Heart left ventricle (tissue), 13 donors: ENCODE measurements at regions not wholly inside any gene's neighbourhood (a gene's known extent, or its start where the extent isn't known, plus 50 kb on each side); places are given as distances from the start of the nearest gene placed in this dataset.

Experiments
- POLR2A ChIP-seq, 2 donors: fragments of 450-650 bp; IDR thresholded peaks; one replicate each; pipeline ENCODE4 v1.6.1; 2017; ENCODE audit warnings: antibody characterized with exemption in 2 of 2, mild to moderate bottlenecking in 2 of 2, moderate library complexity in 2 of 2
- TF ChIP-seq, protein P1 (sequence below), 12 donors: fragments of 200-600 bp; sonication (generic) in 4 of 12; IDR thresholded peaks; one replicate each; pipeline versions ENCODE4 v1.5.0 to v1.8.0; 2018 to 2022; ENCODE audit warnings: antibody characterized with exemption in 12 of 12, mild to moderate bottlenecking in 5 of 12
- donor health status: ischemic (EF 13 %, LVEDD 7.1; RV severe dilation, severe dysfunction).
- donor health status: DM: no; HTN: yes; CAD: no.
- donor health status: DM: no; HTN: no; CAD: no.
- donor health status: ischemic (EF 25% LVEDD 6.9; RV normal size, moderate dysfunction).
- donor health status: ischemic (EF 25% LVEDD 5.7; RV mildly dilated, moderate dysfunction).
- donor health status: ischemic (EF 35%, LVEDD 5.7; RV mildly dilated, moderate dysfunction).
- donor health status: nonischemic (EF 11% LVEDD 7.7; RV severe dilation, severe dysfunction).
- donor health status: DM: yes; HTN: yes; CAD: no.
- donor health status: PGD.
- donor health status: ischemic (EF 29% LVEDD 5.4; RV normal size, mild dysfunction).
- donor health status: nonischemic (EF 23%, LVEDD 6.1; RV moderate dilation, normal function).

DNA sequence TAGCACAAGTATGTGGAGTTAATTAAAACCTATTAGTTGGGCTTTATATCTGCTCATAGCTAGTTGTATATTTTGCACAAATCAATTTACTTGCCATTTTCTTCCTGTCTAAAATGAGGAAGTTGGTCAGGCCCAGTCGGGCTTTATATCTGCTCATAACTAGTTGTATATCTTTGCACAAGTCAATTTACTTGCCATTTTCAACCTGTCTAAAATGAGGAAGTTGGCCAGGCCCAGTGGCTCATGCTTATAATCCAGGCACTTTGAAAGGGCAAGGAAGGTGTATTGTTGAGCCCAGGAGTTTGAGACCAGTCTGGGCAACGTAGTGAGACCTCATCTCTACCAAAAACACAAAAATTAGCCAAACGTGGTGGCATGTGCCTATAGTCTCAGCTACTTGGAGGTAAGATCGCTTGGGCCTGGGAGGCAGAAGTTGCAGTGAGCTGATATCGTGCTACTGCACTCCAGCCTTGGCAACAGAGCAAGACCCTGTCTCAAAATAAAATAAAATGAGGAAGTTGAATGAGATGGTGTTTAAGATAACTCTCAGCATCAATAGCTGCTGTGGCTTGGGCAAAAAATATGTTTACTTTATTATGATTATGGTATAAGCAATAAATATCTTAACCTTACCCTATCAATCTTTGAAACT, 1558.6 kb upstream of the RAG2 start:
- TF ChIP-seq, protein P1, sequence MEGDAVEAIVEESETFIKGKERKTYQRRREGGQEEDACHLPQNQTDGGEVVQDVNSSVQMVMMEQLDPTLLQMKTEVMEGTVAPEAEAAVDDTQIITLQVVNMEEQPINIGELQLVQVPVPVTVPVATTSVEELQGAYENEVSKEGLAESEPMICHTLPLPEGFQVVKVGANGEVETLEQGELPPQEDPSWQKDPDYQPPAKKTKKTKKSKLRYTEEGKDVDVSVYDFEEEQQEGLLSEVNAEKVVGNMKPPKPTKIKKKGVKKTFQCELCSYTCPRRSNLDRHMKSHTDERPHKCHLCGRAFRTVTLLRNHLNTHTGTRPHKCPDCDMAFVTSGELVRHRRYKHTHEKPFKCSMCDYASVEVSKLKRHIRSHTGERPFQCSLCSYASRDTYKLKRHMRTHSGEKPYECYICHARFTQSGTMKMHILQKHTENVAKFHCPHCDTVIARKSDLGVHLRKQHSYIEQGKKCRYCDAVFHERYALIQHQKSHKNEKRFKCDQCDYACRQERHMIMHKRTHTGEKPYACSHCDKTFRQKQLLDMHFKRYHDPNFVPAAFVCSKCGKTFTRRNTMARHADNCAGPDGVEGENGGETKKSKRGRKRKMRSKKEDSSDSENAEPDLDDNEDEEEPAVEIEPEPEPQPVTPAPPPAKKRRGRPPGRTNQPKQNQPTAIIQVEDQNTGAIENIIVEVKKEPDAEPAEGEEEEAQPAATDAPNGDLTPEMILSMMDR (IDR thresholded peaks at IDR 0.05): no peak
- no peak for TF ChIP-seq POLR2A (IDR thresholded peaks at IDR 0.05)
